GM23248 (cell line): ENCODE measurements at regions not wholly inside any gene's neighbourhood (a gene's known extent, or its start where the extent isn't known, plus 50 kb on each side); places are given as distances from the start of the nearest gene placed in this dataset.

ENCODE experiments used
- EZH2 ChIP-seq: fragments of 200-600 bp; sonication (generic); IDR thresholded peaks from 2 replicates; pipeline ENCODE4 v1.6.1; 2018; ENCODE audit warnings: antibody characterized with exemption, mild to moderate bottlenecking; ENCODE audit not compliant: insufficient read depth, poor library complexity, severe bottlenecking
- EZH2phosphoT487 ChIP-seq: fragments of 200-600 bp; sonication (generic); IDR thresholded peaks from 2 replicates; pipeline ENCODE4 v1.6.1; 2018; ENCODE audit warnings: antibody characterized with exemption, moderate library complexity, mild to moderate bottlenecking, low read depth; ENCODE audit not compliant: insufficient read depth

GRCh38 chr11:122313581-122313980 is 197.6 kb upstream of the BLID start:
- TF ChIP-seq EZH2 (no peak), EZH2phosphoT487 (no peak)
